HG03135 (cell line): ENCODE measurements at regions not wholly inside any gene's neighbourhood (a gene's known extent, or its start where the extent isn't known, plus 50 kb on each side); places are given as distances from the start of the nearest gene placed in this dataset.

ENCODE experiments used
- ATAC-seq: cut with Tn5 transposase; IDR thresholded peaks from one replicate; pipeline ENCODE4 v1.9.1; 2021; ENCODE audit warnings: mild to moderate bottlenecking, moderate library complexity; ENCODE audit not compliant: unreplicated experiment

DNA sequence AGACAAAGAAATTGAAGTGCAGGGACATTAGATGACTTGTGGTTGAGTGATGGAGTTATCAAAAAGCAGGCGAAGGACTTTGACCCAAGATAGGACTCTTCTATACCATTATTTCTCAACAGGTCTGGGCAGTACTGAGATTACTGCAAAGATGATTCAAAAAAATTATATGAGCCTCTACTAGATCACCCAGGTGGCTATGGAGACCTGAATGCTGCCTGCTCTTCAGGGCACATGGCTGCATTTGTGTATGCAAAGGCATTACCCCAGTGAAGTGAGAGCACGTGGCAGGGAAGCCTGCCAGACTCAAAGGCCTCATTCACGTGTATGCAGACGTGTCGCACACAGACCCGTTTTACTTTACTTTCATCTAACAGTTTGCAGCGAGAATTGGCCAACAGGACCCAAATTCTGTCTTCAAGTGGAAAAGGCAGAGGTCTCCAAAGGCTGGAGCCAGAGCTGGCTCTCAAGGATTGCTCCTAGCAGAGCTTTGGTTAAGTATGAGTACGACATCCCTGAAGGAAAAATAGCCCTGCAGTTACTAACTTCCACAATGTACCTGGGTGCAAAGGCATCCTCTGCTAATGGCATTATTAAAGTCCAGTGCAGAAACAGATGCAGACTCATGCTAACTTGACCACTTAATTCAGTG is 113.8 kb upstream of the ARMC2 start:
- ATAC-seq: no peak

DNA sequence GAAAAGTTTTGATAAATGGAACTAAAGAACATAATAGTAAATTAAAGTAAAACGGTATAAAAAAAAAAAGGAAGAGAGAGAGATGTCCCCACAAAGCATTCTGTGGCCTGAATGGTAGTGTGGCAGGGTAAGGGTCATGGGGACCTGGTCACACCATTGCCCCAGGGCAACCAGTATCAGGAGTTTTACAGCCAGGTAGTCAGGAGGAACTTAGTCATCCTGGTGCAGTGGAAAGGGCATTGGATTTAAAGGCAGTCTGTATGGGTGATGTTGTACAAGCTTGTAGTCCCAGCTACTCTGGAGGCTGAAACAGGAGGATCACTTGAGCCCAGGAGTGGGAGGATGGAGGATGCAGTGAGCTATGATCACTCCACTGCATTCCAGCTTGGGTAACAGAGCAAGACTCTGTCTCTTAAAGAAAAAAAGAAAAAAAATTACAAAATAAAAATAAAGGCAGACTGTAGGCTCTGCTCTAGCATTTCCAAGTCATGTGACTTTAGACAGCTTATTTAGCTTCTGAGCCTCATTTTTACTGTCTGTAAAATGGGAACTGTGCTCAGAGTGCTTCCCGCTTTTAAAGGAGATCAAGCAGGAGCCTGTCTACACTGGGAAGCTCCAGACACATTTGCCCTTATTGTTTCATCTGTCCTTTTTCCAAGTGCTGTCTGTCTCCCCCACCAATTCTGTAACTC is 112.8 kb upstream of the ARMC2 start:
- ATAC-seq: no peak

GRCh38 chr6:108736002-108736361 is 112.2 kb upstream of the ARMC2 start:
- no peak for ATAC-seq

GRCh38 chr6:108736832-108737231 is 111.4 kb upstream of the ARMC2 start:
- ATAC-seq: no peak

DNA sequence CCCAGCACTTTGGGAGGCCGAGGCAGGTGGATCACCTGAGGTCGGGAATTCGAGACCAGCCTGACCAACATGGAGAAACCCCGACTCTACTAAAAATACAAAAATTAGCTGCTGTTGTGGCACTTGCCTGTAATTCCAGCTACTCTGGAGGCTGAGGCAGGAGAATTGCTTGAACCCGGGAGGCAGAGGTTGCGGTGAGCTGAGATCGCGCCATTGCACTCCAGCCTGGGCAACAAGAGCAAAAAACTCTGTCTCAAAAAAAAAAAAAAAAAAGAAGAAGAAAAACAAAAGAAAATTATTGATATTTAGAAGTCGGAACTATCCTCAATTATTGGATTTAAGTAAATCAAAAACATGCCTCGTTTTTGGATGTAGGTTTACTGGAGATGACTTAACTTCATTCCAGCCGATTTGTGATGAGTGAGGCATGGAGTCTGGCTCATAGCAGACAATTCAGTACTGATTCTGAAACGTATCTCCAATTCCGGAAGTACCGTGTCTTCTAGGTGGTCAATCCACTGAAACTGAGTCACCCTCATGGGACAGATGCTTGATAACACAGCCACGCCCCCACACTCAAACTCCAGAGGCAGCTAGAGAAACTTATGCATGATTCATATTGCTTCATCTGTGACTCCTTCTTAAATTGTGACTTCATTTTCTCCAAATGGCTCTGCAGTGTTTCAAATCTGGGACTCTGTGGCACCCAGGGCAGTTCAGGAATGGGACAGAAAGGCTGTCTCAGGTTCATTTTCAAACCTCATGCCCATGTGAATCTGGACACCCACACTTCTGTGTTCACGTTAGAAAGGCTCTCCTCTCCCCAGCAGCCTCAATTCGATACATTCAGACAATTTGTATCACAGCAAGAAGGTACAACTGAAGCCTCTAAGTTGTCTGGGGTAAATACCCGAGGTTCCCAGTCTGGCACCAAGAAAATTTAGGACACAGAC is 110.4 kb upstream of the ARMC2 start:
- no peak for ATAC-seq

DNA sequence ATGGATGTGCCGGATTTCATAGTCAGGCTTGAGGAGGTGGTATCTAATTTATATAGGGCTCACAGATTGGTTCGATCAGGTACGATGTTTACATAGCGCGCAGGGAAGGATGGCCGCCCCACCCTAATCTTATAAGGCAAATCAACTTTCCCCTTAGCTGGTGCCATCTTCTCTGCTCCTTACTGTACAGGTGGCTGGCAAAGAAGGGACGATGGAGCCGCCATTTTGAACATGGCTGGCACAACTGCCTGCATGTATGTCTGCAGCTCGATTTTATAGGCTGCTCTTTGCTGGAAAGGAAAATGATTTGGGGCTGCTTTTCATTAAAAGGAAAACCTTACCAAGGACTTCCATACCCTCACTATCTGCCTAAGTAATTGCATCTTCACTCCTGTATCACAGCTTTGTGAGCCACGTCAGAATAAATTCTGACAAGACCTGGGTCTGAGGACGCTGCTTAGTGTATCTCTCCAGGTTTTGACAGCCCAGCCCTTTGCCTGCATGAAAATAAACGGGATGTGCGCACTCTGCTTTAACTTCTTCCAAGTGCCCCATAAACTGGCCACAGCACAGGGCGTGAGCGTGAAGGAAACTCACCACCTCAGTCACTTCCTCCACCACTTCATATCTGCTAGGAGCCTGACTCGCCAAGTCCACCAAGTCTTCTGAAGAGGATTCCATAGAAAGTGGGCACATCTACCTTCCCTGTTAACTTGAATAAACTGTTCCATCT is 109.4 kb upstream of the ARMC2 start:
- ATAC-seq: no peak

GRCh38 chr6:108739496-108740330 is 108.5 kb upstream of the ARMC2 start:
- no peak for ATAC-seq

GRCh38 chr6:108741331-108741989 is 106.8 kb upstream of the ARMC2 start:
- no peak for ATAC-seq

DNA sequence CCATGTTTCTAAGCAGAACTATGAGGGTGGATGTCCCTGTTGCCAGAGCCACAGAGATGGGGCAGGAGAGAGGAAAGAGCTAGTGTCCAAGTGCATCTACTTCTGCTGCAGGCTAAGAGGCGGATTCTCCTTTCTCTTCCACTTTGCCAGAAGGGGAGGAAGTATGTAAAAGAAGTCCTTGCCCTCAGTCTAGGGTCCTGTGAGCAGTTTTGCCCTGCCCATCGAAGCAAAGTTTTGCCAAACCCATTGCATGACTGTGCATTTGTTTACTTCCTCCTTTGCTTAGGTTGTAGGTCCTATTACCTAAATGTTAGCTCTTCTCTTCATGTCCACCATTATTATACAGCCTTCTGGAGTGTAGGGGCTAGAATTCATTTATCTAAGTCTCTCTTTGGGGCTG is 106.2 kb upstream of the ARMC2 start:
- ATAC-seq: no peak

DNA sequence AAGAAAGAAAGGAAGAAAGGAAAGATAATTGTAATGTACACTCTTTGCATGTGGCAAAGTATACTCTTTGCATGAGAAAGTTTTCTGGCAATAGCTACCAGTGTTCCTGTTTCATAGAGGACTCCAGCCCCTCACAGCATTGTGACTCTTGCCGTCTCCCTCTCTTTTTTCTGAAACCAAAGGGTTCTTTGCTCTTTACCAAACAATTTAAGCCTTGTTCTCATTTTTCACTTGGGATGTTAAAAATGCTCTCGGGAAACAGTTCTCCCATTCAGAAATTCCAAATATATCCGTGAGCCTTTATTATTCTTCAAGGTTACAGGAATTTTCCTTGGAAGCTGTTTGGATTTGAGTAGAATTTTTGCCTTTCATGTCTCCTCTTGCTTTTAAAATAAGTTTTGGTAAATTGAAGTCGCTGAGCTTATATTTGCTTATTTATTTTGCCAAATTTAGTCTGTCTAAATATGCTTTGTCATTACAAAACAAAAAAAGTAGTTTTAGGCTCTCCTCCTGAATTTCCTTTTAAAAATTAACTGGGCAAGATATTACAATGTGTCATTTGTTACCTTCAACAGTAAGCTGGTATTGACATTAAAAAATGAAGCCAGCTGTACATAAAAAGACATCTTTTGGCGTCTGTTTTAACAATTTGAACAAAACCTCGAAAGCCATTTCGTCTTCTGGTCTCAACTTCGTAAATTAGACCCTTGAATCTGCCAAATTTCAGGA is 103.8 kb upstream of the ARMC2 start:
- no peak for ATAC-seq

GRCh38 chr6:108744996-108745395 is 103.2 kb upstream of the ARMC2 start:
- no peak for ATAC-seq

DNA sequence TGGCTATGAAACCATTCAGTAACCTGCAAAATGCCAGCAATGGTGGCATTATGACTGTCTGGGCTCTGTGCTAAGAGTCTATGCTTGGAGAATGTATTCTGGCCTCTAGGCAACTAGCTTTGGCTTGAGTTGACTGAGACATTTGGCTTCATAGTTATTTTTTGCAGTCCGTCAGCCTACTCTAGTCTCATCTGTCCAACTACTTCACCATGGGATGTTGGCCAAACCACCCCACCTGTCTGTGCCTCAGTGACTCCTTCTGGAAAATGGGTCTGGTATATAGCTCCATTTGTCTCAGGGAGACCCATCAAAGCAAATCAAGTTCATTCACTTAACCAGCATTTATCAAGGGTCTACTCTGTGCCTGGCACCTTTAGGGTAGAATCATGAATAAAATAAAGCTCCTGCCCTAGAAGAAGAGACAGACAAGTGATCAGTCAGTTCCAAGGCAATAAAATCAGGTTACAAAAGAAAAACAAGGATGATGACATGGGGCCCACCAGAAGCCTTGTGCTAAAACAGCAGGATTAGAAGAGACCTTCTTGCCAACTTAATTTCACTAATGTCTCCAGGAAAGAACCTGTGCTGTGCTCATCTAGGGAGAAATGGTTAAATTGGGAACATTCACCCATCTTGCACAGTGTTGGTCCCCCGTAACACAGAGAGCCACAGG is 102.4 kb upstream of the ARMC2 start:
- no peak for ATAC-seq

DNA sequence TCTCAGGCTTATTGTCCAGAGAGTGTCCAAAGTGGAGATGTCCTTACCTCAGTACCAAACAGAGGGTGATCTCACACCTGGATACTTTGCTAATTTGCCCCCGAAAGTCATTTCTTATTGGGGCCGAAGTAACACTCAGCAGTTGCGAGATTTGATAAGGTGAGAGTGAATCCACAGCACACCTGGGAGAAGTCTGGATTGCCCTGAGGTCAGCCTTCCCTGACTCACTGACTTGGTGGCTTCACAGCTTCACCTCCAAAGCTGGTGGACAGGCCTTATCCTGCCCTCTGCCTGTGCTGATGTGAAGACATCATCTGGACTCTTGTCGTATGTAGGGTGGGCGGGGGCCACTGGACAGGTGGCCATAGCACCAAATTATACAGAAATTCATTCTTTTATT is 101.9 kb upstream of the ARMC2 start:
- no peak for ATAC-seq

DNA sequence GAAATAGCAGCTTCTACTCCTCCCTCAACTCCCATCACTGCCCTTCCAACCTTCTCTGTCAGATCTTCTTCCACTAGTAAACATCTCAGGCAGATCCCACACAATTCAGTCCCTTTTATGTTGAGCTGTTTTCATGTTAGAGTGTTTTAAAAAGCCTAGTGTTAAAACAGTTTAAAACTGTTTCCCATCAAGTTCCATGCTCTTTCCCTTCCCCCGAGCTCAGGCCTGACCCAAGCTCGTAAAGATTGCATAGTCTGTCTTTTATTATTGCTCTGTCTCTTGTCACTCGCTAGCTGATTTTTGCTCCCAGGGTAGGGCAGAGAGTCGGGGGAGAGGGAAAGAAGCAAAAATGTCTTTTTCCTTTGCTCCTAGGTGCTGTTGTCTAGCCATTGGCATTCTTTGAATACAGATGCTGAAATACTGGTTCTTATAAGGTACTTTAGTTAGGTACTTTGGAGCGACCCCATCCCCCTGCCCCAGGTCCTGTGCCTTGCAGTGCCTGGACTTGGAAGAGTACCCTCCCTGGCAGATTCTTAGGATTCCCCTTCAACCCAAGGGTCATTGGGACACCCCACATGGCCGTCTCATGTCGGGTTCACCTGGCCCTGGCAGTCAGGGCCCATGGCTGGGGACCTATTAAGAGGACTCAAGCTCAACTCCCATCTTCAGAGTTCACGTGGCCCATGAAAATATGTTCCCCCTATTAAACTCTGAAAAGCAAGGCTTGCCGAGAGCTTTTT is 101.2 kb upstream of the ARMC2 start:
- no peak for ATAC-seq

GRCh38 chr6:108748055-108748454 is 100.2 kb upstream of the ARMC2 start:
- no peak for ATAC-seq

DNA sequence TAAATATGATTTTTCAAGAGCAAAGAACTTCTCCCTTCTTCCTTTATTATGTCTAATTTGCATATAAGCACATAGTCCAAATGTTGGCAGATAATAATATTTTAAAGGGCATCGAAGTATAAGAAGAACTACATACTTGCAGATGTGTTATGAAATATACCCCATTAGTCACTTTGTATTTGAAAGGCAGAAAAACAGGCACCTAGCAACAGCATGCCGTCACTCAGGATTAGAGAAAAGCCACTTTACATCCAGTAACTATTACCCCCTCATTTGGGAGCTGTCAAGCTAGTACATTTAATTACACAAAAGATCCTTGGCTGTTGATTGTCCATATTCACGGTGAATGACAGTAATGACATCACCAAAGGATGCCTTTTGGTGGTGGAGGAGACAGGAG is 99.3 kb upstream of the ARMC2 start:
- no peak for ATAC-seq

- no peak for ATAC-seq
Measured at GRCh38 chr6:108750801-108751200, 97.4 kb upstream of the ARMC2 start.

GRCh38 chr6:108751282-108751681 is 96.9 kb upstream of the ARMC2 start:
- no peak for ATAC-seq
